ENCODE measurements at regions not wholly inside any gene's neighbourhood (a gene's known extent, or its start where the extent isn't known, plus 50 kb on each side); places are given as distances from the start of the nearest gene placed in this dataset.

- TF ChIP-seq REST (IDR thresholded peaks at IDR 0.05; ENCODE audit: low read depth), result no peak
- no peak for TF ChIP-seq EP300 (IDR thresholded peaks at IDR 0.05; ENCODE audit: borderline replicate concordance)
- TF ChIP-seq TAF1 (IDR thresholded peaks at IDR 0.05; ENCODE audit: low read depth), result no peak
- TF ChIP-seq TEAD4 (IDR thresholded peaks at IDR 0.05), result no peak
- no peak for TF ChIP-seq NFIC (IDR thresholded peaks at IDR 0.05)
- TF ChIP-seq MAX (IDR thresholded peaks at IDR 0.05), result no peak
- no peak for TF ChIP-seq CREB1 (IDR thresholded peaks at IDR 0.05; ENCODE audit: low read depth)
Observed at GRCh38 chr4:139611391-139611790, 54.2 kb upstream of the MGST2 start.
